K562 (cell line): ENCODE measurements at regions not wholly inside any gene's neighbourhood (a gene's known extent, or its start where the extent isn't known, plus 50 kb on each side); places are given as distances from the start of the nearest gene placed in this dataset.

Source experiments
- ATAC-seq: fragments of 200-7000 bp; cut with Tn5 transposase; 3 replicates; pipeline ENCODE4 v1.9.1; 2020; ENCODE audit warnings: moderate library complexity
- BruUV-seq: library from RNA; stranded (reverse); fragments of 400-500 nt; replicated peaks from 2 replicates; lab custom pipeline; 2021; lab: Mats Ljungman, UMichigan
- CTCF ChIA-PET: fragments of 300-600 bp; formaldehyde crosslinking; extraction: SDS; loops from one replicate; lab custom pipeline; 2021; ENCODE audit warnings: low intra/inter-chr PET ratio; lab: Yijun Ruan, JAX
- POLR2A ChIA-PET: fragments of 300-600, 350-650 bp; sonication (Branson Sonifier 250); formaldehyde crosslinking; extraction: SDS; loops from one replicate; lab custom pipeline; 2021; ENCODE audit warnings: antibody characterized with exemption, inconsistent platforms; lab: Yijun Ruan, JAX
- DNase-seq, 4 experiments: peaks; one replicate each; pipeline versions ENCODE4 v3.0.0 to v3.0.0-alpha.2; 2011 to 2018; ENCODE audit warnings: low spot score in 3 of 4, mixed read lengths in 3 of 4; ENCODE audit errors: extremely low read depth in 1 of 4
- FAIRE-seq: peaks from 2 replicates; lab custom pipeline; 2011; peaks lifted over from hg19 to GRCh38; lab: Jason Lieb, UNC
- H2AFZ ChIP-seq: 2 replicates; pipeline ENCODE4 v1.6.0; 2011; ENCODE audit warnings: low read depth, low read length, control low read depth, inconsistent platforms
- H3K27ac ChIP-seq: fragments of 200-600 bp; 3 replicates; pipeline ENCODE4 v1.8.0; 2011; ENCODE audit warnings: low read depth, mild to moderate bottlenecking, control low read depth, inconsistent platforms, low read length, moderate library complexity, mixed read lengths; ENCODE audit errors: extremely low read depth
- H3K27me3 ChIP-seq, 2 experiments: fragments of 300-600 bp in 1 of 2; 2 replicates in 1 of 2; 3 replicates in 1 of 2; pipeline versions ENCODE4 v1.6.0 to v1.8.0; 2011; ENCODE audit warnings: inconsistent platforms in 2 of 2, low read length in 2 of 2, mild to moderate bottlenecking in 1 of 2, mixed read lengths in 1 of 2, moderate library complexity in 1 of 2; ENCODE audit not compliant: control insufficient read depth in 2 of 2, insufficient read depth in 2 of 2
- H3K36me3 ChIP-seq: fragments of 300-600 bp; 3 replicates; pipeline ENCODE4 v1.8.0; 2011; ENCODE audit warnings: mild to moderate bottlenecking, low read length, inconsistent platforms; ENCODE audit not compliant: control insufficient read depth, insufficient read depth
- H3K4me1 ChIP-seq, 2 experiments: fragments of 200-600 bp in 1 of 2; replicated peaks in 1 of 2; 2 replicates in 1 of 2; 3 replicates in 1 of 2; pipeline versions ENCODE4 v1.5.1 to v1.8.0; 2011; ENCODE audit warnings: inconsistent platforms in 2 of 2, low read length in 2 of 2, mild to moderate bottlenecking in 1 of 2, mixed read lengths in 1 of 2, moderate library complexity in 1 of 2; ENCODE audit not compliant: control insufficient read depth in 2 of 2, insufficient read depth in 2 of 2
- H3K4me2 ChIP-seq: 2 replicates; pipeline ENCODE4 v1.6.1; 2011; ENCODE audit warnings: low read length, control low read depth, inconsistent platforms, mixed read lengths; ENCODE audit not compliant: insufficient read depth
- H3K4me3 ChIP-seq: fragments of 200-600 bp; sonication (generic), shearing (Covaris generic); 2 replicates; pipeline ENCODE4 v1.5.1; 2016; ENCODE audit warnings: control low read depth, inconsistent platforms
- H3K79me2 ChIP-seq: fragments of 200-600 bp; 3 replicates; pipeline ENCODE4 v1.8.0; 2011; ENCODE audit warnings: low read length, inconsistent platforms; ENCODE audit not compliant: control insufficient read depth, insufficient read depth
- H3K9ac ChIP-seq, 2 experiments: 2 replicates each; pipeline versions ENCODE4 v1.6.0 to v1.6.1; 2011; ENCODE audit warnings: low read depth in 2 of 2, low read length in 2 of 2, control low read depth in 1 of 2, inconsistent platforms in 1 of 2, mild to moderate bottlenecking in 1 of 2, mixed read lengths in 1 of 2; ENCODE audit not compliant: insufficient read depth in 1 of 2
- H3K9me1 ChIP-seq: one replicate; pipeline ENCODE4 v1.6.0; 2011; ENCODE audit warnings: inconsistent platforms, mild to moderate bottlenecking, low read length, moderate library complexity; ENCODE audit not compliant: control insufficient read depth, insufficient read depth
- H3K9me3 ChIP-seq: replicated peaks from 2 replicates; pipeline ENCODE4 v1.5.1; 2011; ENCODE audit warnings: low read depth, low read length, inconsistent platforms; ENCODE audit not compliant: control insufficient read depth, insufficient read depth
- H4K20me1 ChIP-seq: replicated peaks from 2 replicates; pipeline ENCODE4 v1.6.1; 2011; ENCODE audit warnings: low read length, inconsistent platforms, mixed read lengths; ENCODE audit not compliant: control insufficient read depth, insufficient read depth
- CBFB ChIP-seq: sonication (generic); formaldehyde crosslinking; IDR thresholded peaks from 2 replicates; pipeline ENCODE4 v1.4.0; 2020; ENCODE audit warnings: mild to moderate bottlenecking, missing genetic modification reagents
- CBX3 ChIP-seq, 2 experiments: IDR thresholded peaks; 1 replicate in 1 of 2; 2 replicates in 1 of 2; pipeline ENCODE4 v1.6.1; 2012; ENCODE audit warnings: inconsistent platforms in 2 of 2, low read length in 2 of 2, borderline replicate concordance in 1 of 2, control low read depth in 1 of 2
- HLTF ChIP-seq: fragments of 450-650 bp; IDR thresholded peaks from 2 replicates; pipeline ENCODE4 v1.6.1; 2016
- ILF3 ChIP-seq: fragments of 450-650 bp; IDR thresholded peaks from 2 replicates; pipeline ENCODE4 v1.6.1; 2018; ENCODE audit warnings: antibody characterized with exemption, mild to moderate bottlenecking, moderate library complexity, borderline replicate concordance
- MAFG ChIP-seq: fragments of 450-650 bp; conservative IDR thresholded peaks from 2 replicates; pipeline ENCODE4 v1.6.1; 2016; ENCODE audit warnings: missing genetic modification characterization, missing compliant biosample characterization
- MTF1 ChIP-seq: fragments of 250-450 bp; sonication (Bioruptor Pico); IDR thresholded peaks from 2 replicates; pipeline ENCODE4 v1.9.0; 2021; ENCODE audit warnings: moderate library complexity, mild to moderate bottlenecking, inconsistent platforms, borderline replicate concordance
- NUFIP1 ChIP-seq: fragments of 450-650 bp; IDR thresholded peaks from 2 replicates; pipeline ENCODE4 v1.6.1; 2018; ENCODE audit not compliant: partially characterized antibody
- POLR2H ChIP-seq: IDR thresholded peaks from 2 replicates; pipeline ENCODE4 v1.6.1; 2016; ENCODE audit warnings: missing genetic modification characterization, low read depth, mild to moderate bottlenecking, control low read depth, missing compliant biosample characterization, moderate library complexity
- RAD21 ChIP-seq, 2 experiments: fragments of 250-450 bp in 1 of 2; fragments of 450-650 bp in 1 of 2; sonication (Bioruptor Pico) in 1 of 2; formaldehyde crosslinking in 1 of 2; IDR thresholded peaks in 1 of 2; conservative IDR thresholded peaks in 1 of 2; 2 replicates each; pipeline versions ENCODE4 v1.4.0 to v1.8.0; 2020 to 2022; ENCODE audit warnings: mild to moderate bottlenecking in 2 of 2, moderate library complexity in 1 of 2
- SIN3B ChIP-seq: fragments of 450-650 bp; IDR thresholded peaks from 2 replicates; pipeline ENCODE4 v1.6.1; 2017; ENCODE audit warnings: low read depth, mild to moderate bottlenecking, moderate library complexity
- SUPT5H ChIP-seq: fragments of 450-650 bp; IDR thresholded peaks from 2 replicates; pipeline ENCODE4 v1.6.1; 2016
- TAF15 ChIP-seq: fragments of 200-400 bp; formaldehyde crosslinking; IDR thresholded peaks from 2 replicates; pipeline ENCODE4 v1.6.1; 2017; ENCODE audit warnings: mild to moderate bottlenecking, low read depth, low read length, moderate library complexity
- TAL1 ChIP-seq: fragments of 450-650 bp; IDR thresholded peaks from 2 replicates; pipeline ENCODE4 v1.6.1; 2016; ENCODE audit warnings: mild to moderate bottlenecking
- ZBTB9 ChIP-seq: fragments of 450-650 bp; formaldehyde crosslinking; IDR thresholded peaks from 2 replicates; pipeline ENCODE4 v1.4.0; 2020; ENCODE audit warnings: mild to moderate bottlenecking, moderate library complexity
- ZC3H8 ChIP-seq: fragments of 450-650 bp; IDR thresholded peaks from 2 replicates; pipeline ENCODE4 v1.6.1; 2017
- ZFP36 ChIP-seq: fragments of 150-350 bp; IDR thresholded peaks from 2 replicates; pipeline ENCODE4 v1.6.1; 2018; ENCODE audit warnings: low read length, low read depth; ENCODE audit not compliant: partially characterized antibody
- ZNF408 ChIP-seq: fragments of 250-450 bp; sonication (Bioruptor Pico); IDR thresholded peaks from 2 replicates; pipeline ENCODE4 v1.4.0; 2020; ENCODE audit warnings: low read depth, mild to moderate bottlenecking, moderate library complexity
- ZNF592 ChIP-seq: fragments of 450-650 bp; IDR thresholded peaks from 2 replicates; pipeline ENCODE4 v1.6.1; 2017; ENCODE audit warnings: antibody characterized with exemption, mild to moderate bottlenecking
- WGBS: fragments of 100-300 bp; shearing (Covaris generic); methylation state at CpG from one replicate; pipeline ENCODE4 v1.1.6; 2016; ENCODE audit warnings: low coverage, mixed read lengths; ENCODE audit not compliant: insufficient coverage; ENCODE audit errors: missing lambda C conversion rate; 5-methylcytosine and 5-hydroxymethylcytosine counted together
- in situ Hi-C: fragments of 300-500 bp; cut with MboI; formaldehyde crosslinking; loops from 4 replicates; pipeline ENCODE4 v1.15.0; 2018; ENCODE audit warnings: inconsistent platforms, mixed read lengths
- intact Hi-C: fragments of 100-400 bp; cut with micrococcal nuclease; formaldehyde crosslinking; loops from 2 replicates; pipeline ENCODE4 v1.14.2; 2022

GRCh38 chr4:58119298-58119697, 1009.1 kb upstream of the IGFBP7 start (continued):
- no peak for TF ChIP-seq NUFIP1
- TF ChIP-seq TAF15, result no peak
- no peak for TF ChIP-seq RAD21 (CRISPR knock-in tag; conservative IDR thresholded peaks at IDR 0.05 in 1 of 2, IDR thresholded peaks at IDR 0.05 in 1 of 2)
- no peak for TF ChIP-seq CBFB
- TF ChIP-seq ZBTB9 (CRISPR knock-in tag), result no peak
- no peak for TF ChIP-seq ZNF408 (CRISPR knock-in tag)

- BruUV-seq, result no TSS peak
- H3K27ac ChIP-seq, result no peak overlapping the region
- no peak overlapping the region for H3K4me3 ChIP-seq
- intact Hi-C loops, result no loop called here
- 0% methylated on average over 2 of the region's 2 CpGs for WGBS
- H3K9me3 ChIP-seq, result no peaks in the 10 kb centered on the region; the same call in 1 of the 2 replicates
- in situ Hi-C loops, result no loop called here
- ATAC-seq, result no peak
- ChIA-PET POLR2A (no interaction called here), CTCF (no interaction called here)
- H3K4me2 ChIP-seq, result no peak overlapping the region
- H3K79me2 ChIP-seq, result no peaks in the 10 kb centered on the region
- no peak overlapping the region for H2AFZ ChIP-seq
- no peaks in the 10 kb centered on the region for H4K20me1 ChIP-seq
- no peaks in the 10 kb centered on the region for H3K27me3 ChIP-seq
- H3K9ac ChIP-seq, result no peak overlapping the region
- no peaks in the 10 kb centered on the region for H3K36me3 ChIP-seq
- no peak for FAIRE-seq
- H3K9me1 ChIP-seq, result no peaks in the 10 kb centered on the region
- no peaks in the 10 kb centered on the region for H3K4me1 ChIP-seq
- no peak for DNase-seq
- TF ChIP-seq ZC3H8 (no peak), SIN3B (no peak), SUPT5H (no peak), CBX3 (IDR thresholded peaks at IDR 0.05; ENCODE audit: borderline replicate concordance in 1 of 2, low read length in 2 of 2) (no peak), MTF1 (CRISPR knock-in tag) (no peak), ZNF592 (no peak), TAL1 (no peak), ILF3 (no peak), ZFP36 (no peak), POLR2H (no peak), HLTF (no peak), MAFG (tag) (no peak)
Observed at GRCh38 chr4:58113126-58113525, 1002.9 kb upstream of the IGFBP7 start.
